Erythroblast (primary cell): ENCODE measurements at regions not wholly inside any gene's neighbourhood (a gene's known extent, or its start where the extent isn't known, plus 50 kb on each side); places are given as distances from the start of the nearest gene placed in this dataset.

Experiments
- GATA1 ChIP-seq: IDR thresholded peaks from 2 replicates; pipeline ENCODE4 v1.6.1; 2011; ENCODE audit warnings: low read depth, mild to moderate bottlenecking, control low read depth, low read length, moderate library complexity
- POLR2A ChIP-seq: IDR thresholded peaks from 2 replicates; pipeline ENCODE4 v1.6.1; 2011; ENCODE audit warnings: mild to moderate bottlenecking, low read length

DNA sequence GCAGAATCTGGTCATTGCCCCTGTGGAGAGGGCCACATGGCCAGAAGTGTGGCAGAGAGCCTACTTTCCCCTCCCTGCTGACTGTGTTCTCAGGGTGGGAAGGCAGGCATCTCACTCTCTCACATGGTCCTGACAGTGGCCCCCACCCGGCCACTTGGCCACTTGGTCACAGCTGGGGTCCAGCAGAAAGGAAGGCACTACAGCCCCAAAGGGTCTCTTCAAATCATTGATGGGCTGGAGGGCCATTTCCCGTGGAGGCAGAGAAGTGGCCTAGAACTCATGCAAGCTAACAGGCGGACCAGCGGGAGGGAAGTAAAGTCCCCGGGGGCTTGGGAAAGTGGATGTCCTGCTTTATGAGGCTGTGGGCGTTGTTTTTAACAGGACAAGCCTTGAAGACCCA lies 125.3 kb downstream of the EMX2 start:
- no peak for TF ChIP-seq POLR2A
- TF ChIP-seq GATA1 = no peak
